MM.1S (cell line): ENCODE measurements at regions not wholly inside any gene's neighbourhood (a gene's known extent, or its start where the extent isn't known, plus 50 kb on each side); places are given as distances from the start of the nearest gene placed in this dataset.

ENCODE experiments used
- DNase-seq: peaks from one replicate; pipeline ENCODE4 v3.0.0-alpha.2; 2015
- H2AFZ ChIP-seq: fragments of 300-600 bp; sonication (generic); 2 replicates; pipeline ENCODE4 v1.6.0; 2016; ENCODE audit warnings: antibody characterized with exemption, low read length
- H3F3A ChIP-seq: fragments of 300-600 bp; sonication (generic); 2 replicates; pipeline ENCODE4 v1.6.1; 2016; ENCODE audit warnings: mild to moderate bottlenecking, antibody characterized with exemption, low read length, moderate library complexity, mixed read lengths; ENCODE audit not compliant: insufficient read depth
- H3K27ac ChIP-seq: fragments of 300-600 bp; sonication (generic); 2 replicates; pipeline ENCODE4 v1.5.1; 2016; ENCODE audit warnings: mild to moderate bottlenecking, low read length
- H3K27me3 ChIP-seq: fragments of 300-600 bp; sonication (generic); replicated peaks from 2 replicates; pipeline ENCODE4 v1.6.0; 2016; ENCODE audit warnings: low read length; ENCODE audit not compliant: insufficient read depth
- H3K36me3 ChIP-seq: fragments of 300-600 bp; sonication (generic); replicated peaks from 2 replicates; pipeline ENCODE4 v1.6.1; 2016; ENCODE audit warnings: mild to moderate bottlenecking, low read length, mixed read lengths; ENCODE audit not compliant: insufficient read depth
- H3K4me1 ChIP-seq: fragments of 300-600 bp; sonication (generic); 2 replicates; pipeline ENCODE4 v1.6.1; 2016; ENCODE audit warnings: low read length, mixed read lengths
- H3K4me2 ChIP-seq: fragments of 300-600 bp; sonication (generic); 2 replicates; pipeline ENCODE4 v1.6.0; 2016; ENCODE audit warnings: low read depth, low read length
- H3K4me3 ChIP-seq: fragments of 300-600 bp; sonication (generic); 2 replicates; pipeline ENCODE4 v1.5.1; 2016; ENCODE audit warnings: low read length, mixed read lengths
- H3K79me2 ChIP-seq: fragments of 300-600 bp; sonication (generic); 2 replicates; pipeline ENCODE4 v1.6.1; 2016; ENCODE audit warnings: mixed run types, low read length, mixed read lengths
- H3K9ac ChIP-seq: fragments of 300-600 bp; sonication (generic); 2 replicates; pipeline ENCODE4 v1.6.1; 2016; ENCODE audit warnings: low read length, mixed read lengths
- H3K9me2 ChIP-seq: fragments of 300-600 bp; sonication (generic); replicated peaks from 2 replicates; pipeline ENCODE4 v1.6.1; 2016; ENCODE audit warnings: mild to moderate bottlenecking, low read length, mixed read lengths; ENCODE audit not compliant: insufficient read depth
- H3K9me3 ChIP-seq: fragments of 300-600 bp; sonication (generic); replicated peaks from 2 replicates; pipeline ENCODE4 v1.6.1; 2016; ENCODE audit warnings: mild to moderate bottlenecking, low read length, mixed read lengths; ENCODE audit not compliant: insufficient read depth
- H4K20me1 ChIP-seq: fragments of 300-600 bp; sonication (generic); 2 replicates; pipeline ENCODE4 v1.6.1; 2016; ENCODE audit warnings: mild to moderate bottlenecking, low read length, moderate library complexity, mixed read lengths; ENCODE audit not compliant: insufficient read depth
- CTCF ChIP-seq: fragments of 300-600 bp; sonication (generic); IDR thresholded peaks from 2 replicates; pipeline ENCODE4 v1.5.1; 2016; ENCODE audit warnings: antibody characterized with exemption, low read length, mixed read lengths
- EZH2 ChIP-seq: fragments of 300-600 bp; sonication (generic); optimal IDR thresholded peaks from 2 replicates; pipeline ENCODE3; 2017; ENCODE audit warnings: low read depth, mild to moderate bottlenecking, antibody characterized with exemption, low read length, mixed read lengths
- EZH2phosphoT487 ChIP-seq: fragments of 300-600 bp; sonication (generic); IDR thresholded peaks from 2 replicates; pipeline ENCODE4 v1.6.1; 2018; ENCODE audit warnings: antibody characterized with exemption, low read length

DNA sequence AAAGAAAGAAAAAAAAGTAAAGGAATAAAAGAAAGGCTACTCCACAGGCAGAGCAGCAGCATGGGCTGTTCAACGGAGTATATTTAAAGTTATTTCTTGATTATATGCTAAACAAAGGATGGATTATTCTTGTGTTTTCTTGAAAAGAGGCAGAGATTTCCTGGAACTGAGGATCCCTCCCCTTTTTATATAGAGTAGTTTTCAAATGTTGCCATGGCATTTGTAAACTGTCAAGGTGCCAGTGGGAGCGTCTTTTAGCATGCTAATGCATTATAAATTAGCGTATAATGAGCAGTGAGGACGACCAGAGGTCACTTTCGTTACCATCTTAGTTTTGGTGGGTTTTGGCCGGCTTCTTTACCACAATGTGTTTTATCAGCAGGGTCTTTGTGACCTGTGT lies 383.0 kb downstream of the PCNX1 start:
- Histone ChIP-seq H2AFZ (no peak overlapping the region), H3K79me2 (no peaks in the 10 kb centered on the region), H3F3A (peaks cover 20% of the 10 kb centered on the region), H3K27me3 (no peaks in the 10 kb centered on the region), H3K36me3 (no peaks in the 10 kb centered on the region), H3K4me2 (peak overlapping the region; percentile 34; the same call in 1 of the 2 replicates), H3K4me1 (peaks cover 34% of the 10 kb centered on the region), H3K9me3 (no peaks in the 10 kb centered on the region), H3K27ac (peak overlapping the region; percentile 93), H4K20me1 (no peaks in the 10 kb centered on the region), H3K9me2 (no peaks in the 10 kb centered on the region), H3K9ac (peak overlapping the region; percentile 35; the same call in 1 of the 2 replicates), H3K4me3 (no peak overlapping the region; the same call in 1 of the 2 replicates)
- DNase-seq: no peak
- TF ChIP-seq CTCF (no peak), EZH2phosphoT487 (no peak), EZH2 (no peak)

GRCh38 chr14:71290960-71291466 lies 383.8 kb downstream of the PCNX1 start:
- Histone ChIP-seq H3K4me2 (no peak overlapping the region; the same call in 1 of the 2 replicates), H3F3A (peaks cover 20% of the 10 kb centered on the region), H3K36me3 (no peaks in the 10 kb centered on the region), H3K79me2 (no peaks in the 10 kb centered on the region), H3K9me2 (no peaks in the 10 kb centered on the region), H3K27ac (peak overlapping the region; percentile 93), H3K27me3 (no peaks in the 10 kb centered on the region), H3K4me1 (peaks cover 34% of the 10 kb centered on the region), H3K9me3 (no peaks in the 10 kb centered on the region), H2AFZ (no peak overlapping the region), H3K4me3 (no peak overlapping the region), H4K20me1 (no peaks in the 10 kb centered on the region), H3K9ac (peak overlapping the region; percentile 35; the same call in 1 of the 2 replicates)
- DNase-seq: peak; percentile 80
- TF ChIP-seq EZH2phosphoT487 (no peak), CTCF (no peak), EZH2 (no peak)

DNA sequence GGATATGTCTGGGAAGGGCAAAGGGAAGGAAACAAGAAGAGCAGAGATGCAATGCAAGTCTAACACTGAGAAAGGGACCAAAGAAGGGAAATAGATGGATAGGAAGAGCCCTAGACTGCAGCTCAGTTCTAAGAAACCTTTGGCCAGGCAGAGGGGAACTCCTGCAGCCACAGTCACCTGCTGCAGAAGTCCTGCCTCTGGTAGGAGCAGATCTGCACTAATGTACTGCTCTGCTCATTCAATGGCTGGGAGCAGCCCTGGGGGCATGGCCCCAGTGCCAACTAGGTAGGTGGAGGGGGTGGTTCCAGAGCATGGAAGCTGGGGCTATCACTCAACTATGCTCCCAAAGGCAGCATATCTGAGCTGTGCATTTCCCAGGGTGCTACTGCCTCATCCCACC lies 388.9 kb downstream of the PCNX1 start:
- no peaks in the 10 kb centered on the region for H3K27me3 ChIP-seq
- TF ChIP-seq CTCF (no peak), EZH2 (no peak), EZH2phosphoT487 (no peak)
- no peak overlapping the region for H3K4me2 ChIP-seq
- no peaks in the 10 kb centered on the region for H3K79me2 ChIP-seq
- H3K27ac ChIP-seq: no peak overlapping the region
- no peak overlapping the region for H3K9ac ChIP-seq
- DNase-seq: no peak
- no peaks in the 10 kb centered on the region for H3F3A ChIP-seq
- H3K36me3 ChIP-seq: no peaks in the 10 kb centered on the region
- H2AFZ ChIP-seq: no peak overlapping the region
- no peaks in the 10 kb centered on the region for H3K9me2 ChIP-seq
- peaks cover 9% of the 10 kb centered on the region for H3K4me1 ChIP-seq
- no peaks in the 10 kb centered on the region for H3K9me3 ChIP-seq
- H4K20me1 ChIP-seq: no peaks in the 10 kb centered on the region
- H3K4me3 ChIP-seq: no peak overlapping the region
